ENCODE measurements at regions not wholly inside any gene's neighbourhood (a gene's known extent, or its start where the extent isn't known, plus 50 kb on each side); places are given as distances from the start of the nearest gene placed in this dataset.

DNA sequence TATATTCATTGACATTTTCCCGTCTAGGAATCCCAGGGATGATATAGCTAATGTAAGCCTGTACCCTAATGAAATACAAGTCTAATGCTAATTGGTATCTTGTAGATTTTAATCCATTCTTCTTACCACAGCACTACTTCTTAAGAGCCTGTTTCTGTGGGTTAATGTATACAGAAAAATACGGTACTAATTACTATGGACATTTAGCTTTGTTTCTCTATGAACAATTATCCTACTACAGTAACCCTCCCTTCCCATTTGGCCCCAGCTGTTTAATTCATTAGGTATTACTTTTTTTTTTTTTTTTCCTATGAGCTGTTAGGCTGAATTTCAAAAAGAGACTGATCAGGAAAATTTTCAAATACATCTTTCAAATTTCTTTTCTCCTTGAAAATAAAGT is 245.1 kb upstream of the SLC7A11 start:
- H3K4me2 ChIP-seq (ENCODE audit: control insufficient read depth, extremely low read depth, insufficient read depth, low read depth, low read length), result no peak overlapping the region
- dilution Hi-C loops (cut with MboI; ENCODE audit: extremely low pct_ligation_motif_present, low sequenced_read_pairs), result no loop called here
- H3K4me3 ChIP-seq (ENCODE audit: control insufficient read depth in 2 of 3, extremely low read depth in 1 of 3, insufficient read depth in 2 of 3, low read depth in 1 of 3, low read length in 3 of 3), result no peak overlapping the region
- no peaks in the 10 kb centered on the region for H3K27me3 ChIP-seq (ENCODE audit: control insufficient read depth, extremely low read depth, insufficient read depth, low read length)
- H3K9me1 ChIP-seq (ENCODE audit: control insufficient read depth, extremely low read depth, insufficient read depth, low read length), result no peaks in the 10 kb centered on the region
- no peaks in the 10 kb centered on the region for H3K4me1 ChIP-seq (ENCODE audit: control insufficient read depth, extremely low read depth, insufficient read depth, low read length)
- H3K9me3 ChIP-seq (ENCODE audit: control insufficient read depth, low read depth, low read length), result no peaks in the 10 kb centered on the region
- H3K27ac ChIP-seq (ENCODE audit: control insufficient read depth, insufficient read depth, low read length), result no peak overlapping the region
- H3K79me2 ChIP-seq (ENCODE audit: control insufficient read depth, insufficient read depth, low read length), result no peaks in the 10 kb centered on the region
- TF ChIP-seq EZH2 (IDR thresholded peaks at IDR 0.05; ENCODE audit: low read length), result no peak
- TF ChIP-seq, protein P1, sequence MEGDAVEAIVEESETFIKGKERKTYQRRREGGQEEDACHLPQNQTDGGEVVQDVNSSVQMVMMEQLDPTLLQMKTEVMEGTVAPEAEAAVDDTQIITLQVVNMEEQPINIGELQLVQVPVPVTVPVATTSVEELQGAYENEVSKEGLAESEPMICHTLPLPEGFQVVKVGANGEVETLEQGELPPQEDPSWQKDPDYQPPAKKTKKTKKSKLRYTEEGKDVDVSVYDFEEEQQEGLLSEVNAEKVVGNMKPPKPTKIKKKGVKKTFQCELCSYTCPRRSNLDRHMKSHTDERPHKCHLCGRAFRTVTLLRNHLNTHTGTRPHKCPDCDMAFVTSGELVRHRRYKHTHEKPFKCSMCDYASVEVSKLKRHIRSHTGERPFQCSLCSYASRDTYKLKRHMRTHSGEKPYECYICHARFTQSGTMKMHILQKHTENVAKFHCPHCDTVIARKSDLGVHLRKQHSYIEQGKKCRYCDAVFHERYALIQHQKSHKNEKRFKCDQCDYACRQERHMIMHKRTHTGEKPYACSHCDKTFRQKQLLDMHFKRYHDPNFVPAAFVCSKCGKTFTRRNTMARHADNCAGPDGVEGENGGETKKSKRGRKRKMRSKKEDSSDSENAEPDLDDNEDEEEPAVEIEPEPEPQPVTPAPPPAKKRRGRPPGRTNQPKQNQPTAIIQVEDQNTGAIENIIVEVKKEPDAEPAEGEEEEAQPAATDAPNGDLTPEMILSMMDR (optimal IDR thresholded peaks at IDR 0.05 in 1 of 3, IDR thresholded peaks at IDR 0.05 in 1 of 3, conservative IDR thresholded peaks at IDR 0.05 in 1 of 3; ENCODE audit: extremely low read depth in 1 of 3, insufficient read depth in 2 of 3, low read length in 3 of 3), result no peak
- H3K9ac ChIP-seq (ENCODE audit: control insufficient read depth, extremely low read depth, insufficient read depth, low read length), result no peak overlapping the region
- DNase-seq (ENCODE audit: low read depth, low spot score) (no peak), FAIRE-seq (no peak)
- H2AFZ ChIP-seq (ENCODE audit: control insufficient read depth, low read length), result no peak overlapping the region
- no peaks in the 10 kb centered on the region for H4K20me1 ChIP-seq (ENCODE audit: control insufficient read depth, extremely low read depth, insufficient read depth, low read length)
- H3K36me3 ChIP-seq (ENCODE audit: control insufficient read depth in 2 of 2, extremely low read depth in 1 of 2, insufficient read depth in 2 of 2, low read length in 2 of 2), result no peaks in the 10 kb centered on the region

DNA sequence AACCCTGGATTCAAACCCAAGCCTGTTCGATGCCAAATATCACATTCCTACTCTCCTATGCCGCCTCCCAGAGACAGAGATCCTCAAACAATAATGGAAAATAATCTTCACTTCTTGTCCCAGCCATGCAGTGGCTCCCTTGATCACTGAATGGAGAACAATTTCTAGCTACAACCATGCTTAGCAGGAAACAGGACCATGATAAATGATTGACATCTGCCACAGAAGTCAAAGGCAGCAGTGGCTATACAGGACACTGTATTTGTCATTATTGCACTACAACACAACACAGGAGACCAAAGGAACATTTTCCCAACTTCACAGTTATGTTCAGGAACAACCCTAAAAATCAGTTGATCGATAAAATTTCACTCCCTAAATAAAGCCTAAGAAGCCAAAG is 243.3 kb upstream of the SLC7A11 start:
- H4K20me1 ChIP-seq (ENCODE audit: control insufficient read depth, extremely low read depth, insufficient read depth, low read length), result no peaks in the 10 kb centered on the region
- H3K79me2 ChIP-seq (ENCODE audit: control insufficient read depth, insufficient read depth, low read length), result no peaks in the 10 kb centered on the region
- dilution Hi-C loops (cut with MboI; ENCODE audit: extremely low pct_ligation_motif_present, low sequenced_read_pairs), result no loop called here
- no peaks in the 10 kb centered on the region for H3K27me3 ChIP-seq (ENCODE audit: control insufficient read depth, extremely low read depth, insufficient read depth, low read length)
- no peak for DNase-seq (ENCODE audit: low read depth, low spot score)
- no peak overlapping the region for H3K4me3 ChIP-seq (ENCODE audit: control insufficient read depth in 2 of 3, extremely low read depth in 1 of 3, insufficient read depth in 2 of 3, low read depth in 1 of 3, low read length in 3 of 3)
- no peaks in the 10 kb centered on the region for H3K36me3 ChIP-seq (ENCODE audit: control insufficient read depth in 2 of 2, extremely low read depth in 1 of 2, insufficient read depth in 2 of 2, low read length in 2 of 2)
- H3K4me1 ChIP-seq (ENCODE audit: control insufficient read depth, extremely low read depth, insufficient read depth, low read length), result no peaks in the 10 kb centered on the region
- H3K9me3 ChIP-seq (ENCODE audit: control insufficient read depth, low read depth, low read length), result no peaks in the 10 kb centered on the region
- no peak overlapping the region for H3K9ac ChIP-seq (ENCODE audit: control insufficient read depth, extremely low read depth, insufficient read depth, low read length)
- TF ChIP-seq, protein P1 (optimal IDR thresholded peaks at IDR 0.05 in 1 of 3, IDR thresholded peaks at IDR 0.05 in 1 of 3, conservative IDR thresholded peaks at IDR 0.05 in 1 of 3; ENCODE audit: extremely low read depth in 1 of 3, insufficient read depth in 2 of 3, low read length in 3 of 3), result no peak
- no peak for TF ChIP-seq EZH2 (IDR thresholded peaks at IDR 0.05; ENCODE audit: low read length)
- no peak overlapping the region for H2AFZ ChIP-seq (ENCODE audit: control insufficient read depth, low read length)
- H3K4me2 ChIP-seq (ENCODE audit: control insufficient read depth, extremely low read depth, insufficient read depth, low read depth, low read length), result no peak overlapping the region
- H3K27ac ChIP-seq (ENCODE audit: control insufficient read depth, insufficient read depth, low read length), result no peak overlapping the region
- no peak for FAIRE-seq
- no peaks in the 10 kb centered on the region for H3K9me1 ChIP-seq (ENCODE audit: control insufficient read depth, extremely low read depth, insufficient read depth, low read length)
